OCI-LY3 (cell line): ENCODE measurements at regions not wholly inside any gene's neighbourhood (a gene's known extent, or its start where the extent isn't known, plus 50 kb on each side); places are given as distances from the start of the nearest gene placed in this dataset.

Experiments used
- H2AFZ ChIP-seq: fragments of 200-600, 300-600 bp; shearing (Covaris generic); 2 replicates; pipeline ENCODE4 v1.6.0; 2014; ENCODE audit warnings: antibody characterized with exemption, low read depth, low read length
- H3K27ac ChIP-seq: fragments of 200-600, 300-600 bp; sonication (generic); 2 replicates; pipeline ENCODE4 v1.5.1; 2014; ENCODE audit warnings: mild to moderate bottlenecking, low read length, moderate library complexity, mixed read lengths
- H3K27me3 ChIP-seq: fragments of 200-600, 300-600 bp; sonication (generic); 2 replicates; pipeline ENCODE4 v1.6.1; 2014; ENCODE audit warnings: low read depth, low read length, mixed read lengths
- H3K36me3 ChIP-seq: fragments of 200-600, 300-600 bp; sonication (generic); replicated peaks from 2 replicates; pipeline ENCODE3; 2014; ENCODE audit warnings: low read depth, low read length, mixed read lengths
- H3K4me1 ChIP-seq: fragments of 300-600, 200-600 bp; sonication (generic); 2 replicates; pipeline ENCODE4 v1.6.1; 2014; ENCODE audit warnings: low read length, mixed read lengths
- H3K4me2 ChIP-seq: fragments of 200-600, 300-600 bp; sonication (generic); 2 replicates; pipeline ENCODE4 v1.6.1; 2014; ENCODE audit warnings: low read length, mixed read lengths
- H3K4me3 ChIP-seq: fragments of 300-600, 200-600 bp; sonication (generic); 2 replicates; pipeline ENCODE4 v1.5.1; 2014; ENCODE audit warnings: antibody characterized with exemption, mild to moderate bottlenecking, low read length, moderate library complexity
- H3K79me2 ChIP-seq: fragments of 300-600, 200-600 bp; shearing (Covaris generic); 2 replicates; pipeline ENCODE4 v1.6.1; 2014; ENCODE audit warnings: mild to moderate bottlenecking, low read length, mixed read lengths
- H3K9ac ChIP-seq: fragments of 300-600, 200-600 bp; shearing (Covaris generic); 2 replicates; pipeline ENCODE4 v1.6.0; 2014; ENCODE audit warnings: mild to moderate bottlenecking, low read length, moderate library complexity
- H3K9me3 ChIP-seq: fragments of 200-600, 300-600 bp; shearing (Covaris generic); 2 replicates; pipeline ENCODE4 v1.6.1; 2014; ENCODE audit warnings: low read length, mixed read lengths; ENCODE audit not compliant: insufficient read depth
- H4K20me1 ChIP-seq: fragments of 200-600, 300-600 bp; sonication (generic); 2 replicates; pipeline ENCODE4 v1.6.1; 2016; ENCODE audit warnings: low read length, mixed read lengths; ENCODE audit not compliant: insufficient read depth
- EZH2phosphoT487 ChIP-seq: fragments of 200-600 bp; shearing (Covaris generic); IDR thresholded peaks from 2 replicates; pipeline ENCODE4 v1.6.1; 2018; ENCODE audit warnings: antibody characterized with exemption, mixed run types, low read depth
- TF ChIP-seq, protein P1 (sequence below): fragments of 200-600, 300-600 bp; sonication (generic); IDR thresholded peaks from 2 replicates; pipeline ENCODE4 v1.5.1; 2014; ENCODE audit warnings: antibody characterized with exemption, low read length, low read depth

DNA sequence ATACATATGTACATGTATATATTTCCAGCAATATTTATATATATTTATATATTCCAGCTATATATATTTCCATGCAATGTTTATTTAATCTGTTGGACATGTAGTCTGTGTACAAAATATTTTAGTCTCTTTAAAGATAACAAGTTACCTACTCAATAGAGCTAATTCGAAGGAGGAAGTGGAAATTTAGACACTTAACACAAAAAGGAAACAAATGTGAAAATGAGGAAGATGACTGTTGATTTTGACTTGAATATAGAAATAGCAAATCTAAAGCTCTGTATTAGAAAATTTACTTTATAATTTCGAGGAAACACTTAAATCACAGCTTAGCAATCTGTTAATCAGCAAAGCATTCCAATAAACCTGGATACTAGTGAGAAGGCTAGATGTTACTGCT is 1064.4 kb downstream of the PCDH7 start:
- Histone ChIP-seq H2AFZ (no peak overlapping the region), H3K27ac (no peak overlapping the region), H3K9ac (no peak overlapping the region), H4K20me1 (no peaks in the 10 kb centered on the region), H3K4me2 (no peak overlapping the region), H3K79me2 (no peaks in the 10 kb centered on the region), H3K4me1 (no peaks in the 10 kb centered on the region), H3K9me3 (no peaks in the 10 kb centered on the region), H3K36me3 (no peaks in the 10 kb centered on the region), H3K27me3 (no peaks in the 10 kb centered on the region), H3K4me3 (no peak overlapping the region)
- TF ChIP-seq, protein P1, sequence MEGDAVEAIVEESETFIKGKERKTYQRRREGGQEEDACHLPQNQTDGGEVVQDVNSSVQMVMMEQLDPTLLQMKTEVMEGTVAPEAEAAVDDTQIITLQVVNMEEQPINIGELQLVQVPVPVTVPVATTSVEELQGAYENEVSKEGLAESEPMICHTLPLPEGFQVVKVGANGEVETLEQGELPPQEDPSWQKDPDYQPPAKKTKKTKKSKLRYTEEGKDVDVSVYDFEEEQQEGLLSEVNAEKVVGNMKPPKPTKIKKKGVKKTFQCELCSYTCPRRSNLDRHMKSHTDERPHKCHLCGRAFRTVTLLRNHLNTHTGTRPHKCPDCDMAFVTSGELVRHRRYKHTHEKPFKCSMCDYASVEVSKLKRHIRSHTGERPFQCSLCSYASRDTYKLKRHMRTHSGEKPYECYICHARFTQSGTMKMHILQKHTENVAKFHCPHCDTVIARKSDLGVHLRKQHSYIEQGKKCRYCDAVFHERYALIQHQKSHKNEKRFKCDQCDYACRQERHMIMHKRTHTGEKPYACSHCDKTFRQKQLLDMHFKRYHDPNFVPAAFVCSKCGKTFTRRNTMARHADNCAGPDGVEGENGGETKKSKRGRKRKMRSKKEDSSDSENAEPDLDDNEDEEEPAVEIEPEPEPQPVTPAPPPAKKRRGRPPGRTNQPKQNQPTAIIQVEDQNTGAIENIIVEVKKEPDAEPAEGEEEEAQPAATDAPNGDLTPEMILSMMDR, result no peak
- no peak for TF ChIP-seq EZH2phosphoT487

DNA sequence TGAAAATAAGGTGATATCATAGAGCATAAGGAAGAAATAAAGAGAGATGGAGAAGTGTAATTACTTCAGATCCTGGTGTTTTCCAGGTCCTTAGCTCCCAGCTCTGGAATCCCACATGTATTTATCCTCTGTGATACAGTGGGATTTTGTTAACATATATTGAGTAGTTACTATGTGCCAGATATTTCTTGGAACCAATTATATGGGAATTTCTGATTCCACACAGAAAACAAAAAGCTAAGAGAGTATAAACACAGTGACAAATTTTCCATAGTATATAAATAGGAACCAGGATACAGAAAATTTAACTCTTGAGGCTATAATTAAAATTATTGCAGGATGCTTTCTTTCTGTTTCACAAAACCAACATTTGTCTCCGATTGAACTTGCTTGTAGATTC is 1067.5 kb downstream of the PCDH7 start:
- no peak overlapping the region for H3K4me3 ChIP-seq
- no peak overlapping the region for H2AFZ ChIP-seq
- H3K4me2 ChIP-seq, result no peak overlapping the region
- no peak overlapping the region for H3K9ac ChIP-seq
- H3K27me3 ChIP-seq, result no peaks in the 10 kb centered on the region
- H3K9me3 ChIP-seq, result no peaks in the 10 kb centered on the region
- no peaks in the 10 kb centered on the region for H3K79me2 ChIP-seq
- no peaks in the 10 kb centered on the region for H3K4me1 ChIP-seq
- no peaks in the 10 kb centered on the region for H4K20me1 ChIP-seq
- TF ChIP-seq, protein P1, result no peak
- no peak for TF ChIP-seq EZH2phosphoT487
- no peak overlapping the region for H3K27ac ChIP-seq
- H3K36me3 ChIP-seq, result no peaks in the 10 kb centered on the region

DNA sequence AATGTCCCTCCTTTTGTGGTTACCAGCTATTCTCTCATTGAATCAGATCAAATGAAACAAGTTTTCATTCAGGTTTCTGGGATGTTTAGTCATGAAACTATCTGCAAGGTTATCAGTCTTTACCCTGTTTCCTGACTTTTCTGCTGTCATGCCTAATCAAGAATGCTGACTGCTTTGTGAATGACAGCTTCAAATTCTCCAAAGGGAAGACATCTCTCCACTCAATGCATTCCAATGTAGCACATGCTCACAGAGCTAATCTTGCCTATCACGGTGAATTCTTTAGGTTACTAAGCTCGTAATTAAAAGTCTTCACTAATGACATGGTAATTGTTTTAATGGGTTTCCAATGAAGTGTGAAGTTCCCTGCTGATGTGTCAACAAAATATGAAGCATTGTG is 1068.5 kb downstream of the PCDH7 start:
- Histone ChIP-seq H2AFZ (no peak overlapping the region), H3K27me3 (no peaks in the 10 kb centered on the region), H3K4me3 (no peak overlapping the region), H3K9ac (no peak overlapping the region), H3K4me1 (no peaks in the 10 kb centered on the region), H3K27ac (no peak overlapping the region), H3K36me3 (no peaks in the 10 kb centered on the region), H3K79me2 (no peaks in the 10 kb centered on the region), H3K9me3 (no peaks in the 10 kb centered on the region), H3K4me2 (no peak overlapping the region), H4K20me1 (no peaks in the 10 kb centered on the region)
- TF ChIP-seq, protein P1, result no peak
- TF ChIP-seq EZH2phosphoT487, result no peak

DNA sequence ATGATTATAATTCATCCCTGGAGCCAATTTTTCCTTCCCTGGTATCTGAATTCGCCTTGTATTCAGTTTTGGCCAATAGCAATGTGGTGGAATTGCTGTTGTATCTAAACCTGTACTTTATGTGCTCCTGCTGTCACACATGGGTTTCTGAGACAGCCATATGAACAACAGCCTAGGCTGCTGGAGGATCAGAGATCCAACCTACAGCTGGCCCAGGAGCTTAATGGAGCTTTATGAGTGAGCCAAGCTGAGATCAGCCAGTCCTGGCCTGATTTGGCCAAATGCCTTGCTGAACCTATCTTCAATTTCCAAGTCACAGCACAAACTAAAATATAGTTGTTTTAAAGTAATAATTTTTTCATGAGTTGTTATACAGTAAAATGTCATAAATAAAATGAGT is 1071.5 kb downstream of the PCDH7 start:
- H3K4me3 ChIP-seq, result no peak overlapping the region
- no peaks in the 10 kb centered on the region for H4K20me1 ChIP-seq
- no peaks in the 10 kb centered on the region for H3K27me3 ChIP-seq
- no peaks in the 10 kb centered on the region for H3K4me1 ChIP-seq
- H2AFZ ChIP-seq, result no peak overlapping the region
- H3K9ac ChIP-seq, result no peak overlapping the region
- no peaks in the 10 kb centered on the region for H3K36me3 ChIP-seq
- H3K4me2 ChIP-seq, result no peak overlapping the region
- H3K79me2 ChIP-seq, result no peaks in the 10 kb centered on the region
- no peaks in the 10 kb centered on the region for H3K9me3 ChIP-seq
- no peak overlapping the region for H3K27ac ChIP-seq
- TF ChIP-seq EZH2phosphoT487, result no peak
- TF ChIP-seq, protein P1, result no peak
